ENCODE measurements at regions not wholly inside any gene's neighbourhood (a gene's known extent, or its start where the extent isn't known, plus 50 kb on each side); places are given as distances from the start of the nearest gene placed in this dataset.

DNA sequence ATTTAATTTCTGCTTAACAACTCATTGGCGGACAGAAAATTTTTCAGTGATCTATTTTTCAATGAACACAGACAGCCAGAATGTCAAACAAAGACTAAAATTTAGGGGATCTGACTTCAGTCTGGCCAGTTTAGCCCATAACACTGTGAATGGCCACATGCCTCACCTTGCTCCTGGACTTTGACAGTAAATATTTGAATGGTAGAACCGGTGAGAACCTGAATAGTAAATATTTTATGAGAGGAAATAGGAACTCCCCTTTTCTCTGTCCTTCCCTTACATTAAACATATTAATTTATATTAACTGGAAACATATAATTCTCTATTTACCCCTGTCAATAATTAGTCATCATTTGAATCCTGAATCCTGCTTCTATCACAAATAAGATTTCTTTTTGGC, 942.1 kb downstream of the KCNJ2 start:
- TF ChIP-seq POLR2AphosphoS5 (IDR thresholded peaks at IDR 0.05; ENCODE audit: low read depth, low read length) (no peak), POLR2A (IDR thresholded peaks at IDR 0.05; ENCODE audit: low read depth, low read length) (no peak), TAF1 (IDR thresholded peaks at IDR 0.05; ENCODE audit: borderline replicate concordance, low read depth, low read length) (no peak)
